Skeletal muscle satellite cell (primary cell): ENCODE measurements at regions not wholly inside any gene's neighbourhood (a gene's known extent, or its start where the extent isn't known, plus 50 kb on each side); places are given as distances from the start of the nearest gene placed in this dataset.
A peak's percentile ranks its signal among the peaks of the same experiment; 100 is the strongest.
"Not testable (repeated sequence)": the region's sequence is repeated elsewhere in the genome, so short reads cannot be mapped to it uniquely, and the experiment has no call there.

Experiments used
- H3K27me3 ChIP-seq: 2 replicates; pipeline ENCODE4 v1.7.0; 2013; ENCODE audit warnings: low read length; ENCODE audit not compliant: control insufficient read depth, insufficient read depth
- H3K36me3 ChIP-seq: 2 replicates; pipeline ENCODE4 v1.7.0; 2013; ENCODE audit warnings: mild to moderate bottlenecking, control low read depth, low read length; ENCODE audit not compliant: insufficient read depth
- H3K4me1 ChIP-seq: 2 replicates; pipeline ENCODE4 v1.7.0; 2013; ENCODE audit warnings: low read length; ENCODE audit not compliant: control insufficient read depth, insufficient read depth
- H3K4me2 ChIP-seq: 2 replicates; pipeline ENCODE4 v1.7.0; 2013; ENCODE audit warnings: mild to moderate bottlenecking, low read length
- H3K4me3 ChIP-seq: 2 replicates; pipeline ENCODE4 v1.7.0; 2013; ENCODE audit warnings: low read length
- H3K9ac ChIP-seq: 2 replicates; pipeline ENCODE4 v1.7.0; 2013; ENCODE audit warnings: mild to moderate bottlenecking, low read depth, low read length, moderate library complexity
- H3K9me3 ChIP-seq: replicated peaks from 2 replicates; pipeline ENCODE4 v1.7.0; 2013; ENCODE audit warnings: mild to moderate bottlenecking, control low read depth, low read length

GRCh38 chr15:66996094-66996493 is 69.3 kb upstream of the SMAD3 start:
- Histone ChIP-seq H3K4me3 (no peak overlapping the region), H3K36me3 (no peaks in the 10 kb centered on the region)

GRCh38 chr15:66997212-66997611 is 68.2 kb upstream of the SMAD3 start:
- Histone ChIP-seq H3K9me3 (no peaks in the 10 kb centered on the region), H3K9ac (peak overlapping the region; percentile 46), H3K36me3 (no peaks in the 10 kb centered on the region), H3K4me1 (peaks cover 31% of the 10 kb centered on the region), H3K4me3 (no peak overlapping the region), H3K27me3 (no peaks in the 10 kb centered on the region), H3K4me2 (peak overlapping the region; percentile 57)

More at GRCh38 chr15:66996094-66996493, 69.3 kb upstream of the SMAD3 start:
- Histone ChIP-seq H3K9me3 (no peaks in the 10 kb centered on the region), H3K4me1 (peaks cover 31% of the 10 kb centered on the region), H3K9ac (no peak overlapping the region), H3K27me3 (no peaks in the 10 kb centered on the region), H3K4me2 (no peak overlapping the region)

- not testable (repeated sequence) for H3K4me2 ChIP-seq, H3K36me3 ChIP-seq, H3K9ac ChIP-seq, H3K27me3 ChIP-seq, H3K4me3 ChIP-seq, H3K9me3 ChIP-seq
- peaks cover 31% of the 10 kb centered on the region for H3K4me1 ChIP-seq
Observed at GRCh38 chr15:66998234-66998633, 67.2 kb upstream of the SMAD3 start.

- Histone ChIP-seq H3K9me3 (no peaks in the 10 kb centered on the region), H3K4me1 (peaks cover 37% of the 10 kb centered on the region)
Observed at GRCh38 chr15:66999046-66999968, 66.1 kb upstream of the SMAD3 start.

DNA sequence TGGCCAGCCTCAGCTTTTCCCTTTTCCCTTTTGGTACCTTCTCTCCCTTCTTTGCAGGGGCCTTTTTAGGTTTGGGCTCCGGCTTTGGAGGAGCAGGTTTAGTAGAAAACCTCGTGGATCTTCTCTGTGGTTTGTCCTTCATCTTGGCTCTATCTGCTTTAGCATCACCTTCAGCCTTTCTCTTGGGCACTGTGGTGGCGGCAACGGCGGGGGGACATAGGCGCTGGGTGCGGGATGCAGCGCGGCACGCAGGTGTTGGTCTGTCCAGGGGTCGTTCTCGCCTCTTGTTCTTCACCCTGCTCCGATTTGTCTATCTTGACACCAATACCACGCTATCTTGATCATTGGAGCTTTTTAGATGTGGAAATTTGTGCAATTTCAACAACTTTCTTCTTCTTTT is 64.5 kb upstream of the SMAD3 start:
- no peak overlapping the region for H3K4me3 ChIP-seq
- H3K27me3 ChIP-seq: no peaks in the 10 kb centered on the region
- no peak overlapping the region for H3K9ac ChIP-seq
- peaks cover 26% of the 10 kb centered on the region for H3K4me1 ChIP-seq
- no peak overlapping the region for H3K4me2 ChIP-seq
- H3K36me3 ChIP-seq: no peaks in the 10 kb centered on the region
- H3K9me3 ChIP-seq: no peaks in the 10 kb centered on the region

More at GRCh38 chr15:66999046-66999968, 66.1 kb upstream of the SMAD3 start:
- H3K4me2 ChIP-seq: no peak overlapping the region
- H3K27me3 ChIP-seq: no peaks in the 10 kb centered on the region
- H3K9ac ChIP-seq: no peak overlapping the region
- H3K4me3 ChIP-seq: no peak overlapping the region
- no peaks in the 10 kb centered on the region for H3K36me3 ChIP-seq

DNA sequence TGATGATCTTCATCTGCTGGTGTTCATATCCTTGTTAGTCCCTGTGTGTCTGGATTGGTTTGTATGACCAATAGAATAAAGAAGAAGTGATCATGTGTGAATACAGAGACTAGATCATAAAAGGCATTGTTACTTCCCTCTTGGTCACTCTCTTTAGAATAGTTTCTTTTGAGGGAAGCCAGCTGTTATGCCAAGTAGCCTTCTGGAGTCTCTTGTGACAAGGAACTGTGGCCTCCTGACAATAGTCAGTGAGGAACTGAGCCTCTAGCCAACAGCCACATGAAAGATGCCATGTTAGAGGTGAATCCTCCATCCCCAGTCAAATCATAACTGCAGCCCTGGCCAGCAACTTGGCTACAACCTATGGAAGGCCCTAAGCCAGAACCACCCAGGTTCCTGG is 63.0 kb upstream of the SMAD3 start:
- Histone ChIP-seq H3K4me3 (no peak overlapping the region), H3K27me3 (no peaks in the 10 kb centered on the region), H3K36me3 (no peaks in the 10 kb centered on the region), H3K4me1 (peaks cover 16% of the 10 kb centered on the region), H3K9ac (no peak overlapping the region), H3K4me2 (no peak overlapping the region), H3K9me3 (no peaks in the 10 kb centered on the region)

- no peaks in the 10 kb centered on the region for H3K9me3 ChIP-seq
- no peaks in the 10 kb centered on the region for H3K36me3 ChIP-seq
- no peak overlapping the region for H3K9ac ChIP-seq
- peak overlapping the region; percentile 1 for H3K4me2 ChIP-seq
- H3K27me3 ChIP-seq: no peaks in the 10 kb centered on the region
- H3K4me1 ChIP-seq: peaks cover 11% of the 10 kb centered on the region
- H3K4me3 ChIP-seq: no peak overlapping the region
Observed at GRCh38 chr15:67003586-67003985, 61.8 kb upstream of the SMAD3 start.

GRCh38 chr15:67004142-67004541 is 61.3 kb upstream of the SMAD3 start:
- no peak overlapping the region for H3K9ac ChIP-seq
- no peak overlapping the region for H3K4me2 ChIP-seq
- no peaks in the 10 kb centered on the region for H3K27me3 ChIP-seq

DNA sequence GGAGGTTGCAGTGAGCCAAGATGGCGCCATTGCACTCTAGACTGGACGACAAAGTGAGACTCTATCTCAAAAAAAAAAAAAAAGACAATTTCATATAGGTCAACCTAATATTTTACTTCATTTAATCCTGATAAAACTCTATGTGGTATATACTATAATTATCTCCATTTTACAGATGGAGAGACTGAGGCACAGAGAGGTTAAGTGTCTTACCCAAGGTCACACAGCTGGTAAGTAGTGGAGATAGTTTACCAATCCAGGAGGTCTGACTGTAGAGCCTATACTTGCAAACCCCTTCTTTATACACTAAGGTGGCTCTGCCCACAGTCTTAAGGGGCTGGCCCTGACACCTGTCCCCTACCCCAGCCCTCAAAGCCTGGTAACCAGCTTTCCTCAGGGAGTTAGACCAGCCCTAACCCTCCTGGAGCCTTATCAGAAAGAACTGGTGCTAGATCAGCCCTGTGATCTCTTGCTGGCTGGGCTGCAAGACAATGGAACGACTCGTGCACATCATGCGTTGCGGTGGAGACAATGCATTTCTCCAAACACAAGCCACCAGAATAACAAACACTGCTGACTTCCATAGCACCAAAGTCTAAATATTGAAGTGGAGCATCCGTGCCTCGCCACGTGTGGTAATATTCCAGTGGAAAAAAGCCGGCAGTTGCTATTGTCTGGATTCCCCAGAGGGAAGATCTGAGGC is 60.0 kb upstream of the SMAD3 start:
- no peaks in the 10 kb centered on the region for H3K36me3 ChIP-seq
- no peak overlapping the region for H3K4me3 ChIP-seq
- H3K4me1 ChIP-seq: peaks cover 11% of the 10 kb centered on the region
- H3K27me3 ChIP-seq: no peaks in the 10 kb centered on the region
- H3K4me2 ChIP-seq: no peak overlapping the region
- H3K9ac ChIP-seq: no peak overlapping the region
- no peaks in the 10 kb centered on the region for H3K9me3 ChIP-seq

More at GRCh38 chr15:67004142-67004541, 61.3 kb upstream of the SMAD3 start:
- Histone ChIP-seq H3K36me3 (no peaks in the 10 kb centered on the region), H3K4me1 (peaks cover 11% of the 10 kb centered on the region), H3K4me3 (no peak overlapping the region), H3K9me3 (no peaks in the 10 kb centered on the region)

GRCh38 chr15:67006083-67007065 is 59.0 kb upstream of the SMAD3 start:
- Histone ChIP-seq H3K27me3 (no peaks in the 10 kb centered on the region), H3K9me3 (no peaks in the 10 kb centered on the region), H3K4me3 (no peak overlapping the region), H3K4me2 (no peak overlapping the region), H3K9ac (no peak overlapping the region), H3K4me1 (peaks cover 18% of the 10 kb centered on the region), H3K36me3 (no peaks in the 10 kb centered on the region)
